BLaER1 (cell line): ENCODE measurements at regions not wholly inside any gene's neighbourhood (a gene's known extent, or its start where the extent isn't known, plus 50 kb on each side); places are given as distances from the start of the nearest gene placed in this dataset.

Source experiments
- H3K27ac ChIP-seq: shearing (Covaris generic); formaldehyde crosslinking; 2 replicates; pipeline ENCODE4 v1.8.1; 2022
- H3K27me3 ChIP-seq: shearing (Covaris generic); formaldehyde crosslinking; 2 replicates; pipeline ENCODE4 v1.8.1; 2022
- H3K36me3 ChIP-seq: shearing (Covaris generic); formaldehyde crosslinking; 2 replicates; pipeline ENCODE4 v1.8.1; 2022
- H3K4me1 ChIP-seq: shearing (Covaris generic); formaldehyde crosslinking; 2 replicates; pipeline ENCODE4 v1.8.1; 2022
- H3K4me2 ChIP-seq: shearing (Covaris generic); formaldehyde crosslinking; 2 replicates; pipeline ENCODE4 v1.8.1; 2022
- H3K4me3 ChIP-seq: shearing (Covaris generic); formaldehyde crosslinking; 2 replicates; pipeline ENCODE4 v1.8.1; 2022
- H3K9ac ChIP-seq: shearing (Covaris generic); formaldehyde crosslinking; 2 replicates; pipeline ENCODE4 v1.8.1; 2022
- H3K9me3 ChIP-seq: shearing (Covaris generic); formaldehyde crosslinking; 2 replicates; pipeline ENCODE4 v1.8.1; 2022
- H4K20me1 ChIP-seq: shearing (Covaris generic); formaldehyde crosslinking; 2 replicates; pipeline ENCODE4 v1.8.1; 2022
- Cebpa-rat ChIP-seq: shearing (Covaris generic); IDR thresholded peaks from 2 replicates; pipeline ENCODE4 v1.8.1; 2022

DNA sequence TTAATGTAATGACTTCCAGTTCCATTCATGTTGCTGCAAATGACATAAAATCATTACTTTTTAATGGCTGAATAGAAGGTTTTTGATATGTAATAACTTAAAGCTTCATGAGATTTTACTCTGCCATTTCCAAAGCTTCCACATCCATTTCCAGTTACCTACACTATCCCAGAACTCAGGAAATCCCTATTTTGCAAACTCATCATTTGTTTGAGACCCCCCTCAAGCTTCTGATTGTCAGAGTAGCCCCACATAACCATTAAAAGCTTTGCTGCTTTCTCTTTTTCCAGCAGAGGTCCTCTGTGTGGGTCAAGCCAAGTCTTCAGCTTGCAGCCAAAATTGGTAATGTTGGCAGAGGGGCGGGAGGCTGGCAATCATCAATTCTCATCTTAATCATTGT lies 50.6 kb upstream of the IL1R1 start:
- Histone ChIP-seq H3K4me3 (no peak overlapping the region), H3K4me1 (peaks cover 12% of the 10 kb centered on the region), H4K20me1 (no peaks in the 10 kb centered on the region), H3K36me3 (no peaks in the 10 kb centered on the region), H3K4me2 (no peak overlapping the region), H3K9me3 (peaks cover 12% of the 10 kb centered on the region), H3K27me3 (no peaks in the 10 kb centered on the region), H3K27ac (no peak overlapping the region), H3K9ac (no peak overlapping the region)
- no peak for TF ChIP-seq Cebpa-rat

DNA sequence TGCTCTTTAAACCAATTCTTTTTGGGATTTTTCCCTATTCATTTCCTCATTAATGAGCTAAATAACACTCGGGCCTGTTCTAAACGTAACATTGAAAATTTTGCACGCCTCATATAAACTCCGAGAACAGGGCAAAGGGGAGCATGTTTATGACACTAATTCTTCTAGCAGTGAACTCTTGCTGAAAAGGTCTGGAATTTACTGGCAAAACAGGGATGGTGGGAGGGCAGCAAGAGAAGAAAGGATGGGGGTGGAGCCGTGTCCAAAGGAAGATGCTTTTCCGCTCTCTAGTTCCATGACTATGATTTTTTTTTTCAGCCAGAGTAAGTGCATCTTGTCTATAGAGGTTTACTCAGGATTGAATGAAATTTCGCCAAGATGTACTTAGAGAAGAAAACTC lies 50.0 kb upstream of the IL1R1 start:
- no peak overlapping the region for H3K27ac ChIP-seq
- no peak overlapping the region for H3K9ac ChIP-seq
- no peaks in the 10 kb centered on the region for H4K20me1 ChIP-seq
- no peak overlapping the region for H3K4me3 ChIP-seq
- no peaks in the 10 kb centered on the region for H3K27me3 ChIP-seq
- no peak for TF ChIP-seq Cebpa-rat
- H3K4me1 ChIP-seq = peaks cover 12% of the 10 kb centered on the region
- peaks cover 6% of the 10 kb centered on the region for H3K9me3 ChIP-seq
- no peaks in the 10 kb centered on the region for H3K36me3 ChIP-seq
- no peak overlapping the region for H3K4me2 ChIP-seq
